Upper lobe of left lung (tissue), 6 donors: ENCODE measurements at regions not wholly inside any gene's neighbourhood (a gene's known extent, or its start where the extent isn't known, plus 50 kb on each side); places are given as distances from the start of the nearest gene placed in this dataset.

ENCODE experiments used
- ATAC-seq, 2 donors: fragments of 200-7000 bp; cut with Tn5 transposase; one replicate each; pipeline ENCODE4 v1.9.1; 2022; ENCODE audit warnings: mild to moderate bottlenecking in 2 of 2, moderate library complexity in 2 of 2; ENCODE audit not compliant: low FRiP score in 2 of 2
- DNase-seq, 2 donors: peaks; one replicate each; pipeline ENCODE4 v3.0.0-alpha.2; 2019 to 2020
- H3K27ac ChIP-seq, 4 donors: fragments of 200-600 bp; sonication (generic); one replicate each; pipeline ENCODE4 v1.5.1; 2016 to 2019
- H3K27me3 ChIP-seq, 4 donors: fragments of 200-600 bp; sonication (generic); one replicate each; pipeline ENCODE4 v1.5.1; 2017 to 2019
- H3K36me3 ChIP-seq, 4 donors: fragments of 200-600 bp; sonication (generic); one replicate each; pipeline ENCODE4 v1.5.1; 2016 to 2019
- H3K4me1 ChIP-seq, 4 donors: fragments of 200-600 bp; sonication (generic); one replicate each; pipeline ENCODE4 v1.5.1; 2018 to 2019
- H3K4me3 ChIP-seq, 4 donors: fragments of 200-600 bp; sonication (generic); one replicate each; pipeline ENCODE4 v1.5.1; 2017 to 2019; ENCODE audit warnings: mild to moderate bottlenecking in 2 of 4, moderate library complexity in 1 of 4
- H3K9me3 ChIP-seq, 4 donors: fragments of 200-600 bp; sonication (generic); one replicate each; pipeline ENCODE4 v1.5.1; 2018 to 2019
- EP300 ChIP-seq, 4 donors: sonication (generic); formaldehyde crosslinking; IDR thresholded peaks; one replicate each; pipeline ENCODE4 v1.5.1; 2017; ENCODE audit warnings: antibody characterized with exemption in 4 of 4, control low read depth in 2 of 4
- POLR2A ChIP-seq, 4 donors: fragments of 450-650 bp; IDR thresholded peaks; one replicate each; pipeline ENCODE4 v1.5.1; 2016 to 2017; ENCODE audit warnings: antibody characterized with exemption in 4 of 4, mild to moderate bottlenecking in 2 of 4
- POLR2AphosphoS5 ChIP-seq, 2 donors: sonication (generic); formaldehyde crosslinking; IDR thresholded peaks; one replicate each; pipeline ENCODE4 v1.5.1; 2017; ENCODE audit warnings: antibody characterized with exemption in 2 of 2
- WGBS, 2 donors: methylation state at CpG; one replicate each; pipeline ENCODE4 v1.1.5; 2017 to 2018; 5-methylcytosine and 5-hydroxymethylcytosine counted together
- TF ChIP-seq, protein P1 (sequence below), 6 experiments: fragments of 450-650 bp in 4 of 6; fragments of 200-600 bp in 2 of 6; sonication (generic) in 2 of 6; IDR thresholded peaks; one replicate each; pipeline ENCODE4 v1.5.1; 2016 to 2019; ENCODE audit warnings: antibody characterized with exemption in 6 of 6
- donor health status: DM: no; HTN: no; CAD: no; lungs with moderate emphysema.
- donor health status: DM: no; HTN: yes; CAD: no; lungs with severe emphysema.

DNA sequence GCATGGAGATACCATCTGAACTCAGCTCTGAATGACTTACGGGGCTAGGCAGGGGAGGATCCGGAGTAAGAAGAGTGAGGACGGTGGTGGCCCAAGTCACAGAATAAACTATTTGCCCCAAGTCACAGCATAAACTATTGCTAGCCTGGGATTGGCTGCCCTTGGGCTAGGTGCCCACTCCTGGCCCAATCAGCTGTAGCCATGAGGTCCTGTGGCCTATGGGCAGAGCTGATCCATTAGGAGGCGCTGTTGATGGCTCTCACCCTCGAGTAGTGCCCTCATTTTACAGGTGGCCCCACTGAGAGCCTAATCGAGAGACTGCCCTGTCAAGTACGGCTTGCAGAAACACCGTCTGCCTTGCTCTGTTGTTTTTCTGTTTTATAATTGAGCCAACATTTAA, 62.3 kb upstream of the ZNF423 start:
- no peaks in the 10 kb centered on the region for H3K4me1 ChIP-seq
- no peak overlapping the region for H3K27ac ChIP-seq
- TF ChIP-seq, protein P1, sequence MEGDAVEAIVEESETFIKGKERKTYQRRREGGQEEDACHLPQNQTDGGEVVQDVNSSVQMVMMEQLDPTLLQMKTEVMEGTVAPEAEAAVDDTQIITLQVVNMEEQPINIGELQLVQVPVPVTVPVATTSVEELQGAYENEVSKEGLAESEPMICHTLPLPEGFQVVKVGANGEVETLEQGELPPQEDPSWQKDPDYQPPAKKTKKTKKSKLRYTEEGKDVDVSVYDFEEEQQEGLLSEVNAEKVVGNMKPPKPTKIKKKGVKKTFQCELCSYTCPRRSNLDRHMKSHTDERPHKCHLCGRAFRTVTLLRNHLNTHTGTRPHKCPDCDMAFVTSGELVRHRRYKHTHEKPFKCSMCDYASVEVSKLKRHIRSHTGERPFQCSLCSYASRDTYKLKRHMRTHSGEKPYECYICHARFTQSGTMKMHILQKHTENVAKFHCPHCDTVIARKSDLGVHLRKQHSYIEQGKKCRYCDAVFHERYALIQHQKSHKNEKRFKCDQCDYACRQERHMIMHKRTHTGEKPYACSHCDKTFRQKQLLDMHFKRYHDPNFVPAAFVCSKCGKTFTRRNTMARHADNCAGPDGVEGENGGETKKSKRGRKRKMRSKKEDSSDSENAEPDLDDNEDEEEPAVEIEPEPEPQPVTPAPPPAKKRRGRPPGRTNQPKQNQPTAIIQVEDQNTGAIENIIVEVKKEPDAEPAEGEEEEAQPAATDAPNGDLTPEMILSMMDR (IDR thresholded peaks at IDR 0.05): no peak
- no peak for TF ChIP-seq POLR2A (IDR thresholded peaks at IDR 0.05)
- no peak for TF ChIP-seq POLR2AphosphoS5 (IDR thresholded peaks at IDR 0.05)
- TF ChIP-seq EP300 (IDR thresholded peaks at IDR 0.05): no peak
- 84 to 92% methylated on average over 6 to 8 of the region's 8 CpGs for WGBS, 2 donors
- H3K36me3 ChIP-seq: no peaks in the 10 kb centered on the region
- H3K27me3 ChIP-seq: no peaks in the 10 kb centered on the region
- H3K9me3 ChIP-seq: no peaks in the 10 kb centered on the region
- no peak for ATAC-seq
- no peak overlapping the region for H3K4me3 ChIP-seq
- DNase-seq: no peak

DNA sequence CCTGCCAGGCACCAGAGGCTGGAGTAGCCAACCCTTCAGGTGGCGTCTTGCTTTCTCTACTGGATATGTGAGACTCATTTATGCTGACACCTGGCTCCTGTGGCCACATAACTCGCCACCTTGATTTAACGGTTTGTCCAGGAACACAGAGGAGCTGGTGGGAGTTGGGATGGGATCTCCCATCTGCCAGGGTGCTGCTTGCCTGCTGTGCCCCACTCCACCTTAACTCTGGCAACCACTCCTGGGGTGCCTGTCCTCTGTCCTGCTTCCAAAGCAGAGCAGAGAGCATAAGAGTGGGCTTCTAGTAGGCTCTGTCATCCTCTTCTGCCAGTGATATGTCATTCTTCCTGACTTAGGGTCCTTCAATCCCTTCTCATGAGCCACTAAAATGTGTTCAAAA, 63.4 kb upstream of the ZNF423 start:
- TF ChIP-seq, protein P1 (IDR thresholded peaks at IDR 0.05): no peak
- TF ChIP-seq POLR2AphosphoS5 (IDR thresholded peaks at IDR 0.05) (no peak), POLR2A (IDR thresholded peaks at IDR 0.05) (no peak), EP300 (IDR thresholded peaks at IDR 0.05) (no peak)
- no peaks in the 10 kb centered on the region for H3K27me3 ChIP-seq
- no peak overlapping the region for H3K27ac ChIP-seq
- no peaks in the 10 kb centered on the region for H3K4me1 ChIP-seq
- H3K4me3 ChIP-seq: no peak overlapping the region
- no peaks in the 10 kb centered on the region for H3K36me3 ChIP-seq
- H3K9me3 ChIP-seq: no peaks in the 10 kb centered on the region
- 88 to 100% methylated on average over 3 of the region's 3 CpGs for WGBS, 2 donors
- ATAC-seq (no peak), DNase-seq (no peak)

DNA sequence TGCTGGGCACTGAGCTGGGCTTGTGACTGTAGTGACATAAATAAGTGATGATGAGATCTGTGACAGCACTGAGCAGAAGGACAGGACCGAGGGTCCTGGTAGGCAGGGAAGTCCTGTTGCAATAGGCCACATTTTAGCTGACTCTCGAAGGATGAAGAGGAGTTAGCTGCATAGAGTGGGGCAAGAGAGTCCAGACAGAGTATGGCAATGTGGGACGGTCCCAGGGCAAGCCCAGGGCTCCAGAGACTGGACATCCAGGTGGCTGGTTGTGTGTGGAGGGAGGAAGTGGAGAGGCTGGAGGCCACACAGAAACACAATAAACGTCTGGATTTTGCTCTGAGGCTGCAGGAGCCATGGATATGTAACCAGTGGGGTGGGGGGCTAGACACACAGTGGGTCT, 64.5 kb upstream of the ZNF423 start:
- no peak for ATAC-seq
- 79 to 83% methylated on average over 4 of the region's 4 CpGs for WGBS, 2 donors
- TF ChIP-seq, protein P1 (IDR thresholded peaks at IDR 0.05): no peak
- TF ChIP-seq POLR2AphosphoS5 (IDR thresholded peaks at IDR 0.05) (no peak), EP300 (IDR thresholded peaks at IDR 0.05) (no peak)
- Histone ChIP-seq H3K27ac (no peak overlapping the region), H3K27me3 (no peaks in the 10 kb centered on the region), H3K4me1 (no peaks in the 10 kb centered on the region), H3K36me3 (no peaks in the 10 kb centered on the region), H3K9me3 (no peaks in the 10 kb centered on the region), H3K4me3 (no peak overlapping the region)
- DNase-seq: no peak

DNA sequence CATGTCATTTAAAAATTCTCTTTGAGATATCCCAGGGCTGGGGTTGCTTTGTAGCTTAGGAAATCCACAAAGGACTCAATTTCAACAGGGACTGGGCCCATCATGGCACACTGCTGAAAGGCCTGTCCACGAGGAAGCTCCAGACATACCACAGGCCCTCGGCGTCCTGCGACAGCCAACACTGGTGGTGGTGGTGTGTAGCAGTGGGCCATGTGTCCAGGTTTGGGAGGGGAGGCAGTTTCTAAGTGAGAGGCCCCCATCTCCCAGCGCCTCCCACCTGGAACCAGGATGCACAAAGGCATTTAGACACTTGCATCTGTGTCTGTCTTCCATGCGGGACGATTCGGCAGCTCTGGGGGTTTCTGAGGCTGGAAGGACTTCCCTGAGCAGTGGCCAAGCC, 65.2 kb upstream of the ZNF423 start:
- no peak overlapping the region for H3K27ac ChIP-seq
- DNase-seq: no peak
- no peaks in the 10 kb centered on the region for H3K27me3 ChIP-seq
- no peaks in the 10 kb centered on the region for H3K9me3 ChIP-seq
- 91 to 94% methylated on average over 8 of the region's 8 CpGs for WGBS, 2 donors
- no peak overlapping the region for H3K4me3 ChIP-seq
- H3K4me1 ChIP-seq: no peaks in the 10 kb centered on the region
- no peaks in the 10 kb centered on the region for H3K36me3 ChIP-seq
- no peak for TF ChIP-seq EP300 (IDR thresholded peaks at IDR 0.05)
- TF ChIP-seq, protein P1 (IDR thresholded peaks at IDR 0.05): no peak
- no peak for TF ChIP-seq POLR2A (IDR thresholded peaks at IDR 0.05)
- TF ChIP-seq POLR2AphosphoS5 (IDR thresholded peaks at IDR 0.05): no peak
- ATAC-seq: no peak

DNA sequence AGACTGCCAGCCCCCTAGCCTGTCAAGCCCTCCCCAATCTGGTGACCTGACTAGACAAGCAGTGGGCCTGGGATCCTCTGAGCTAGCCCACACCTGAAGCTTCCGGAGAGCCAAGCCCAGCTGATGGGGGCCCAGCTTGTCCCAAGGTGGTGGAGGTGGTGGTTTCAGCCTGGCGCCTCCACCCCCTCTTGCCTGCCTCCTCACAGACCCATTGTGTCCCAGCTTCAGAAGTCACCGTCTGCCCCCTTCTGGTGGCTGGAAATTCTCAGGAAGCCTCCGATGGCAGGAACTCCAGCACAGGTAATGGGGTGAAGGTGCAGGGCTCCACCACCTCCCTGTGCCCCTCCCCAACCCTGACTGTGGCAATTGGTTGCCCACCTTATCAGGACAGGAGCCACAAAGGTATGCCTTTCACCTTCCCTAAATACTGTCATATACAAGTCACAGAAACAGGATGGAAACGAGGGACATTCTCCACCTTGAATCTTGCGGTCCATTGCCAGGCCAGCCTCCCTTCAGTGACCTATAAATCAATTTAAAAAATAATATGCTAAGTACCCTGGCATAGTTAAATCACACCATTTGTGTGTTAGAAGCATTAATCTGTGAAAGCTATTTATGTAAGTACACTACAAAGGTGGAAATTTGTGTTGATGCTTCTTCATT, 66.0 kb upstream of the ZNF423 start:
- no peaks in the 10 kb centered on the region for H3K27me3 ChIP-seq
- H3K36me3 ChIP-seq: no peaks in the 10 kb centered on the region
- no peaks in the 10 kb centered on the region for H3K4me1 ChIP-seq
- peak in 1 of 2 donors; percentile 43 for DNase-seq
- WGBS, 2 donors: 35 to 40% methylated on average over 4 to 6 of the region's 6 CpGs
- H3K4me3 ChIP-seq: no peak overlapping the region
- H3K27ac ChIP-seq: no peak overlapping the region
- H3K9me3 ChIP-seq: no peaks in the 10 kb centered on the region
- no peak for TF ChIP-seq POLR2AphosphoS5 (IDR thresholded peaks at IDR 0.05)
- TF ChIP-seq, protein P1 (IDR thresholded peaks at IDR 0.05): peak in 5 of 6 experiments; percentile 42 to 64 (median 53)
- ATAC-seq: peak; percentile 3 to 63
